ENCODE measurements at regions not wholly inside any gene's neighbourhood (a gene's known extent, or its start where the extent isn't known, plus 50 kb on each side); places are given as distances from the start of the nearest gene placed in this dataset.

GRCh38 chr5:98053170-98053569 lies 720.3 kb upstream of the RGMB start:
- DNase-seq (ENCODE audit: low read depth, low spot score) = no peak

GRCh38 chr5:98060148-98060547 lies 713.3 kb upstream of the RGMB start:
- no peak for DNase-seq (ENCODE audit: low read depth, low spot score)

- no peak for DNase-seq (ENCODE audit: low read depth, low spot score)
These were observed 709.3 kb upstream of the RGMB start for GRCh38 chr5:98064118-98064685.

GRCh38 chr5:98065261-98065909 lies 708.1 kb upstream of the RGMB start:
- no peak for DNase-seq (ENCODE audit: low read depth, low spot score)

GRCh38 chr5:98066910-98067309 lies 706.6 kb upstream of the RGMB start:
- DNase-seq (ENCODE audit: low read depth, low spot score) = no peak

- DNase-seq (ENCODE audit: low read depth, low spot score) = peak; percentile 10
These were observed 703.5 kb upstream of the RGMB start for GRCh38 chr5:98069876-98070512.

GRCh38 chr5:98072921-98073320 lies 700.5 kb upstream of the RGMB start:
- no peak for DNase-seq (ENCODE audit: low read depth, low spot score)

- DNase-seq (ENCODE audit: low read depth, low spot score) = no peak
These were observed 697.0 kb upstream of the RGMB start for GRCh38 chr5:98076501-98076900.

GRCh38 chr5:98085593-98085992 lies 687.9 kb upstream of the RGMB start:
- no peak for DNase-seq (ENCODE audit: low read depth, low spot score)

- DNase-seq (ENCODE audit: low read depth, low spot score) = no peak
These were observed 678.4 kb upstream of the RGMB start for GRCh38 chr5:98095072-98095471.

GRCh38 chr5:98096155-98096554 lies 677.3 kb upstream of the RGMB start:
- DNase-seq (ENCODE audit: low read depth, low spot score) = peak; percentile 18

GRCh38 chr5:98099448-98100105 lies 673.9 kb upstream of the RGMB start:
- no peak for DNase-seq (ENCODE audit: low read depth, low spot score)

GRCh38 chr5:98101131-98101530 lies 672.3 kb upstream of the RGMB start:
- DNase-seq (ENCODE audit: low read depth, low spot score) = no peak

- no peak for DNase-seq (ENCODE audit: low read depth, low spot score)
These were observed 670.5 kb upstream of the RGMB start for GRCh38 chr5:98102936-98103335.

- DNase-seq (ENCODE audit: low read depth, low spot score) = no peak
These were observed 669.7 kb upstream of the RGMB start for GRCh38 chr5:98103807-98104206.

- no peak for DNase-seq (ENCODE audit: low read depth, low spot score)
These were observed 668.8 kb upstream of the RGMB start for GRCh38 chr5:98104454-98105188.

- DNase-seq (ENCODE audit: low read depth, low spot score) = no peak
These were observed 667.8 kb upstream of the RGMB start for GRCh38 chr5:98105681-98106080.

GRCh38 chr5:98106116-98107031 lies 667.1 kb upstream of the RGMB start:
- DNase-seq (ENCODE audit: low read depth, low spot score) = no peak

- peak; percentile 4 for DNase-seq (ENCODE audit: low read depth, low spot score)
These were observed 665.0 kb upstream of the RGMB start for GRCh38 chr5:98108497-98108896.

- DNase-seq (ENCODE audit: low read depth, low spot score) = peak; percentile 44
These were observed 663.9 kb upstream of the RGMB start for GRCh38 chr5:98109561-98110006.

GRCh38 chr5:98110282-98110691 lies 663.2 kb upstream of the RGMB start:
- DNase-seq (ENCODE audit: low read depth, low spot score) = peak; percentile 8

Measured in astrocyte of the hippocampus (primary cell).